Aorta (tissue), 5 donors: ENCODE measurements at regions not wholly inside any gene's neighbourhood (a gene's known extent, or its start where the extent isn't known, plus 50 kb on each side); places are given as distances from the start of the nearest gene placed in this dataset.
A peak's percentile ranks its signal among the peaks of the same experiment; 100 is the strongest.
"Not testable (repeated sequence)": the region's sequence is repeated elsewhere in the genome, so short reads cannot be mapped to it uniquely, and the experiment has no call there.

Source experiments
- ATAC-seq: fragments of 200-7000 bp; cut with Tn5 transposase; one replicate; pipeline ENCODE4 v1.9.1; 2022; ENCODE audit warnings: moderate library complexity; ENCODE audit not compliant: low FRiP score
- DNase-seq, 2 donors: peaks; one replicate each; pipeline ENCODE4 v3.0.0-alpha.2; 2020
- H3K27ac ChIP-seq, 2 donors: one replicate each; pipeline ENCODE4 v1.5.1; 2013; ENCODE audit warnings: low read length in 2 of 2, mild to moderate bottlenecking in 2 of 2, moderate library complexity in 2 of 2, control low read depth in 1 of 2, inconsistent platforms in 1 of 2, low read depth in 1 of 2
- H3K27me3 ChIP-seq, 2 donors: one replicate each; pipeline ENCODE4 v1.6.1; 2013; ENCODE audit warnings: control low read depth in 1 of 2, low read length in 1 of 2, mild to moderate bottlenecking in 1 of 2, moderate library complexity in 1 of 2; ENCODE audit not compliant: insufficient read depth in 2 of 2, control insufficient read depth in 1 of 2
- H3K36me3 ChIP-seq, 2 donors: one replicate each; pipeline ENCODE4 v1.6.1; 2013; ENCODE audit warnings: control low read depth in 1 of 2, low read length in 1 of 2, mild to moderate bottlenecking in 1 of 2; ENCODE audit not compliant: insufficient read depth in 2 of 2, control insufficient read depth in 1 of 2
- H3K4me1 ChIP-seq, 2 donors: one replicate each; pipeline ENCODE4 v1.6.1; 2013; ENCODE audit warnings: low read length in 2 of 2, control low read depth in 1 of 2, mild to moderate bottlenecking in 1 of 2, moderate library complexity in 1 of 2; ENCODE audit not compliant: insufficient read depth in 2 of 2, control insufficient read depth in 1 of 2
- H3K4me3 ChIP-seq, 2 donors: one replicate each; pipeline ENCODE4 v1.5.1; 2013; ENCODE audit warnings: low read length in 2 of 2, control low read depth in 1 of 2, mild to moderate bottlenecking in 1 of 2
- H3K9me3 ChIP-seq: one replicate; pipeline ENCODE4 v1.6.1; 2013; ENCODE audit warnings: mild to moderate bottlenecking, low read length; ENCODE audit not compliant: control insufficient read depth
- WGBS, 2 donors: extraction: QIAGEN DNeasy Blood & Tissue Kit; methylation state at CpG; one replicate each; pipeline ENCODE4 v1.1.7; 2013; 5-methylcytosine and 5-hydroxymethylcytosine counted together
- intact Hi-C, 2 donors: fragments of 100-400 bp; cut with DNase I; formaldehyde crosslinking; loops; one replicate each; pipeline versions ENCODE4 v1.14.2 to v1.15.0; 2022
- donor health status: healthy with polysubstance abuse.
- donor health status: Bipolar disorder and iron deficiency.
- donor health status: DM: no; HTN: no; CAD: no.
- donor health status: DM: no; HTN: no; CAD: no.
- donor health status: DM: yes; HTN: yes; CAD: no.

GRCh38 chr5:3330442-3330841, 265.2 kb upstream of the IRX1 start:
- intact Hi-C loops = no loop called here
- DNase-seq (no peak), ATAC-seq (no peak)
- H3K27ac ChIP-seq = no peak overlapping the region
- no peaks in the 10 kb centered on the region for H3K9me3 ChIP-seq
- no peaks in the 10 kb centered on the region for H3K27me3 ChIP-seq
- no peaks in the 10 kb centered on the region for H3K4me1 ChIP-seq
- no peaks in the 10 kb centered on the region for H3K36me3 ChIP-seq
- 89 to 93% methylated on average over 6 of the region's 6 CpGs for WGBS, 2 donors
- H3K4me3 ChIP-seq = no peak overlapping the region

- DNase-seq (peak in 1 of 2 donors; percentile 70), ATAC-seq (no peak)
- H3K4me3 ChIP-seq = no peak overlapping the region
- intact Hi-C loops = no loop called here
- no peaks in the 10 kb centered on the region for H3K9me3 ChIP-seq
- no peaks in the 10 kb centered on the region for H3K36me3 ChIP-seq
- H3K4me1 ChIP-seq = no peaks in the 10 kb centered on the region
- H3K27me3 ChIP-seq = no peaks in the 10 kb centered on the region
- H3K27ac ChIP-seq = no peak overlapping the region
- WGBS, 2 donors = 58 to 68% methylated on average over 4 of the region's 4 CpGs
Measured at GRCh38 chr5:3329427-3329826, 266.2 kb upstream of the IRX1 start.

GRCh38 chr5:3326841-3327232, 268.8 kb upstream of the IRX1 start:
- ATAC-seq (no peak), DNase-seq (peak in 1 of 2 donors; percentile 30)
- WGBS, 2 donors = 91% methylated on average over 9 of the region's 9 CpGs
- no peaks in the 10 kb centered on the region for H3K9me3 ChIP-seq
- intact Hi-C loops = no loop called here
- no peak overlapping the region for H3K4me3 ChIP-seq
- no peaks in the 10 kb centered on the region for H3K27me3 ChIP-seq
- no peaks in the 10 kb centered on the region for H3K4me1 ChIP-seq
- no peaks in the 10 kb centered on the region for H3K36me3 ChIP-seq
- no peak overlapping the region for H3K27ac ChIP-seq

GRCh38 chr5:3325972-3326840, 269.4 kb upstream of the IRX1 start:
- Histone ChIP-seq H3K9me3 (no peaks in the 10 kb centered on the region), H3K4me3 (no peak overlapping the region), H3K36me3 (no peaks in the 10 kb centered on the region), H3K27me3 (no peaks in the 10 kb centered on the region), H3K27ac (no peak overlapping the region), H3K4me1 (no peaks in the 10 kb centered on the region)
- intact Hi-C loops = no loop called here
- ATAC-seq (no peak), DNase-seq (peak in 1 of 2 donors; percentile 51)
- WGBS, 2 donors = 73 to 77% methylated on average over 36 of the region's 36 CpGs

GRCh38 chr5:3325201-3325971, 270.2 kb upstream of the IRX1 start:
- intact Hi-C loops = no loop called here
- Histone ChIP-seq H3K9me3 (no peaks in the 10 kb centered on the region), H3K27ac (no peak overlapping the region), H3K4me3 (no peak overlapping the region), H3K27me3 (no peaks in the 10 kb centered on the region), H3K4me1 (no peaks in the 10 kb centered on the region), H3K36me3 (no peaks in the 10 kb centered on the region)
- ATAC-seq (no peak), DNase-seq (peak in 1 of 2 donors; percentile 58)
- 47 to 51% methylated on average over 28 of the region's 28 CpGs for WGBS, 2 donors

GRCh38 chr5:3324421-3325101, 271.1 kb upstream of the IRX1 start:
- no peaks in the 10 kb centered on the region for H3K36me3 ChIP-seq
- DNase-seq (no peak), ATAC-seq (no peak)
- H3K9me3 ChIP-seq = no peaks in the 10 kb centered on the region
- WGBS, 2 donors = 90 to 91% methylated on average over 26 to 36 of the region's 36 CpGs
- intact Hi-C loops = no loop called here
- H3K27me3 ChIP-seq = no peaks in the 10 kb centered on the region
- H3K4me1 ChIP-seq = no peaks in the 10 kb centered on the region
- no peak overlapping the region for H3K4me3 ChIP-seq
- no peak overlapping the region for H3K27ac ChIP-seq

GRCh38 chr5:3323966-3324365, 271.7 kb upstream of the IRX1 start:
- H3K27me3 ChIP-seq, H3K4me1 ChIP-seq, H3K4me3 ChIP-seq, H3K9me3 ChIP-seq, H3K36me3 ChIP-seq, H3K27ac ChIP-seq, intact Hi-C loops, ATAC-seq, DNase-seq: not testable (repeated sequence)
- 92 to 97% methylated on average over 5 to 6 of the region's 6 CpGs for WGBS, 2 donors

GRCh38 chr5:3323144-3323543, 272.5 kb upstream of the IRX1 start:
- no peak overlapping the region for H3K27ac ChIP-seq
- H3K4me1 ChIP-seq = no peaks in the 10 kb centered on the region
- ATAC-seq (no peak), DNase-seq (no peak)
- no peaks in the 10 kb centered on the region for H3K36me3 ChIP-seq
- 92 to 93% methylated on average over 3 of the region's 3 CpGs for WGBS, 2 donors
- no peaks in the 10 kb centered on the region for H3K27me3 ChIP-seq
- H3K4me3 ChIP-seq = no peak overlapping the region
- intact Hi-C loops = no loop called here
- H3K9me3 ChIP-seq = no peaks in the 10 kb centered on the region
